Memory B cell (primary cell): ENCODE measurements at regions not wholly inside any gene's neighbourhood (a gene's known extent, or its start where the extent isn't known, plus 50 kb on each side); places are given as distances from the start of the nearest gene placed in this dataset.

Experiments used
- ATAC-seq: fragments of 150-1000 bp; cut with Tn5 transposase; 2 replicates; pipeline ENCODE4 v1.10.0; 2021; ENCODE audit warnings: low read depth, mild to moderate bottlenecking, moderate library complexity
- DNase-seq, 2 donors: peaks; one replicate each; pipeline ENCODE4 v3.0.0; 2022; ENCODE audit warnings: low spot score in 2 of 2
- H3K27ac Mint-ChIP-seq: one replicate; pipeline ENCODE4 v1.8.0; 2022; ENCODE audit warnings: mild to moderate bottlenecking, moderate library complexity, mixed read lengths
- H3K27me3 Mint-ChIP-seq: one replicate; pipeline ENCODE4 v1.8.0; 2022; ENCODE audit warnings: mixed read lengths
- H3K36me3 Mint-ChIP-seq: one replicate; pipeline ENCODE4 v1.8.0; 2022; ENCODE audit warnings: mild to moderate bottlenecking, mixed read lengths
- H3K4me1 Mint-ChIP-seq: one replicate; pipeline ENCODE4 v1.8.0; 2022; ENCODE audit warnings: mixed read lengths
- H3K4me3 Mint-ChIP-seq: one replicate; pipeline ENCODE4 v1.8.0; 2022; ENCODE audit warnings: mild to moderate bottlenecking, moderate library complexity, mixed read lengths
- H3K9me3 Mint-ChIP-seq: one replicate; pipeline ENCODE4 v1.8.0; 2022; ENCODE audit warnings: mixed read lengths

DNA sequence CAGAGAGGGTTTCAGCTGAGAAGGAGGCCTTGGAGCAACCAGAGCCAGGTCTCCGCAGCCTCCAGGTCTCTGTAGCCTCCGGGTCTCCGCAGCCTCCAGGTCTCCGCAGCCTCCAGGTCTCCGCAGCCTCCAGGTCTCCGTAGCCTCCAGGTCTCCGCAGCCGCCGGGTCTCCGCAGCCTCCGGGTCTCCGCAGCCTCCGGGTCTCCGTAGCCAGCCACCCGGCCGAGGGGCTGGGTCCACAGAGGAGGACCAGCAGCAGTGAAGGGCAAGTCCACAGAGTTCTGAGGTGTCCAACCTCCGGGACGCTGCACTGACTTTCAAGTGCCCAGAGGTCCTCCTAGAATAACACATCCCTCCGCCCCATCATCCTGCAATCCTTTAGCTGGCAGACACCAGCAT lies 221.0 kb downstream of the RBFOX3 start:
- Mint-ChIP-seq H3K9me3 (no peaks in the 10 kb centered on the region), H3K4me3 (no peak overlapping the region), H3K4me1 (peaks cover 4% of the 10 kb centered on the region), H3K27me3 (peaks cover 19% of the 10 kb centered on the region), H3K27ac (no peak overlapping the region), H3K36me3 (no peaks in the 10 kb centered on the region)
- DNase-seq (no peak), ATAC-seq (no peak)

DNA sequence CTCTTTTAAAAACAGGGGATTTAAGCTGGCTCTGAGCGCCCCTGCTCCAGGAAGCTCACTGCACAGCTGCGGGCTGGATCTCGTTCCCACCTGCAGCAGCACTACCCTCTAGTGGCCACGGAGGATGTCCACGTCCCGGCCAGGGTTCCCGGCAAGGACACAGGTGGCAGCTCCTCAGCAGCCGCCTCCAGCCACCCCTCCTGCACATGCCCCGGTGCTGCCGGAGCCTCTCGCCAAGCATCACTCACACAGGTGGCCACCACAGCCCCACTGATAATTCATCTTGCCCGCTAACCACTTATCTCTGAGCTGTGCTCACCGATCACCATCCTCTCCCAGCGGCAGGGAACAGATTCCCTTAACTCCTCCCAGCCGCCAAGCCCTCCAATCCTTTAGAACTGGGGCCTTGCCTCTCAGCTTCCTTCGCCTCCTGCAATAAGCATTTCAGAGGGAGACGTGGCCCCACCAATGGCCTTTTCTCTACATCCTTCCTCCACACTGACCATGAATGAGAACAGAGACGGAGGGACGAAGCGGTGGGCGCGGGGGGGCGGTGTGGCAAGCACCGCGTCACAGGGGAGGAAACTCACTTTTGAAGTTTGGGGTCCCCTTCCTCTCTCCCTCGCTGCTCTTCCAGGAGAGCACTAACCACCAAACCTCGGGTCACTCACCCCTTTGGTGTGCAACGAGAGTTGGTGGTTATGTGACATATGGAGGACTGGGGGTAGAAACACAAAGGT lies 222.1 kb downstream of the RBFOX3 start:
- peak; percentile 24 to 34 for DNase-seq
- no peak overlapping the region for H3K27ac Mint-ChIP-seq
- peaks cover 16% of the 10 kb centered on the region for H3K27me3 Mint-ChIP-seq
- H3K4me1 Mint-ChIP-seq: peaks cover 4% of the 10 kb centered on the region
- H3K4me3 Mint-ChIP-seq: no peak overlapping the region
- no peaks in the 10 kb centered on the region for H3K36me3 Mint-ChIP-seq
- ATAC-seq: peak; percentile 62
- no peaks in the 10 kb centered on the region for H3K9me3 Mint-ChIP-seq

DNA sequence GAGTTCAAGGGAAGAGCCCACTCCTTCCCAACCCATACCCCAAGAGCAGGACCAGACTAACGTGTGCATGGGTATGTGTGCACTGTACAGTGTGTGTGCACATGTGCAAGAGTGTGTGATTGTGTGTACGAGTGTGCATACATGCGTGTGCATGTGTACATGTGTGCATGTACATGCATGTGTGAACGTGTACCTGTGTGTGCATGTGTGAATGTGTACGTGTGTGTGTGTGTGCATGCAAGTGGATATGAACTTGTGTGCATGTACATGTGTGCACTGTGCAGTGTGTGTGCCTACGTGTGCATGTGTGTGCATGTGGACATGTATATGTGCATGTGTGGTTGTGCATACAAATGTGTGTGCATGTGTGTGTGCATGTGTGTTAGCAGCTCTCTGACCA lies 223.1 kb downstream of the RBFOX3 start:
- no peak for DNase-seq
- ATAC-seq: no peak
- Mint-ChIP-seq H3K27me3 (peaks cover 13% of the 10 kb centered on the region), H3K36me3 (no peaks in the 10 kb centered on the region), H3K9me3 (no peaks in the 10 kb centered on the region), H3K27ac (no peak overlapping the region), H3K4me1 (peaks cover 4% of the 10 kb centered on the region), H3K4me3 (no peak overlapping the region)

DNA sequence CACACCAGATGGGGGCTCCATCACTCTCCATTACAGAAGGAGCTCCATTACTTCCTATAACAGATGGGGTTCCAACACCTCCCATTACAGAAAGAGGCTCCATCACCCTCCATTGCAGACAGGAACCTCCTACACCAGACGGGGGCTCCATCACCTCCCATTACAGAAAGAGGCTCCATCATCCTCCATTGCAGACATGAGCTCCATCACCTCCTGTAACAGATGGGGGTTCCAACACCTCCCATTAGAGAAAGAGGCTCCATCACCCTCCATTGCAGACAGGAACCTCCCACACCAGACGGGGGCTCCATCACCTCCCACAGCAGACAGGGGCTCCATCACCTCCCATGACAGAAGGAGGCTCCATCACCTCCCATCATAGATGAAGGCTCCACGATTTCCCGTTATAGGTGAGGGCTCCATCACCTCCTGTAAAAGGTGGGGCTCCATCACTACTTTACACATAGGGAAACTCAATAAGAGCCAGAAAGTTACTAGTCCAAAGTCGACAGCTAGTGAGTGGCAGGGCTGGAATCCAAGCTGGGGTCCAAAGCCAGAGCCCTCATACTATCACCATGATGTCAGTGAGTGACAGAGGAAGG lies 224.8 kb downstream of the RBFOX3 start:
- ATAC-seq (no peak), DNase-seq (no peak)
- Mint-ChIP-seq H3K36me3 (no peaks in the 10 kb centered on the region), H3K9me3 (no peaks in the 10 kb centered on the region), H3K4me3 (no peak overlapping the region), H3K27ac (no peak overlapping the region), H3K27me3 (peaks cover 5% of the 10 kb centered on the region), H3K4me1 (peaks cover 4% of the 10 kb centered on the region)

- no peaks in the 10 kb centered on the region for H3K36me3 Mint-ChIP-seq
- ATAC-seq (no peak), DNase-seq (no peak)
- no peak overlapping the region for H3K27ac Mint-ChIP-seq
- no peaks in the 10 kb centered on the region for H3K9me3 Mint-ChIP-seq
- peaks cover 10% of the 10 kb centered on the region for H3K27me3 Mint-ChIP-seq
- H3K4me3 Mint-ChIP-seq: no peak overlapping the region
- no peaks in the 10 kb centered on the region for H3K4me1 Mint-ChIP-seq
These were observed 228.5 kb downstream of the RBFOX3 start for GRCh38 chr17:79382313-79382712.

DNA sequence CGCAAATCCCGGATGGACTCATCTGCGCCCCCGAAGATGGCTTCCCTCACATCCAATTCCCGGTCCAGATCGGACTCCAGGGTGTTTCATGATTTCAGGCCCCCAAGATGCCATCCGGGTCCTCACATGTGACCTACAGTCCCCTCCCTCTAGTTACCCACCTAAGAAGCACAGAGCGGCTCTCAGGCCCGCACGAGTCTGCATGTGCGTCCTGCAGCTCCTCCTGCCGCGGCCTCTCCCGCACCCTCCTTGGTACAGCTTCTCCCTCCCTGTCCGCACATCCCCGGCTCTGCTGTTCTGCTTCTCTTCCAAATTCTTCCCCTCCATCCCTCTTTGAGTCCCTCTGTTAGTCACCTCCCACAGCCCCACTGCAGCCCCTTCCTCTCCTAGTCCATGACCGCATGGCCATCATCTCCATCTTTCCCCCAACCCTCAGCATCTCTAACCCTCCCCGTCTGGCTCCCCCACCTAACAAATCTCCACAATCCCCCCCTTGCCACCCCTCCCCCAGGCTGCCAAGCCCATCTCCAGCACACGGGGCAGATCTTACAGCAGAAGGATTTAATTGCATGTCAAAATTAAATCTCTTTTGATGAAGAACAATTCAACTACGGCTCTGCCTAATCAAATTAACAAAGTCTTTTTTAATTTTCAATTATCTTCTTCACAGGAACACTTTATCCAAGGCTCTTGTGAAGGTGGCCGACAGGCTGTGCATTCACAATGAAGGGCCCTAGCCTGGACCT lies 231.0 kb downstream of the RBFOX3 start:
- H3K36me3 Mint-ChIP-seq: no peaks in the 10 kb centered on the region
- H3K4me3 Mint-ChIP-seq: no peak overlapping the region
- H3K27ac Mint-ChIP-seq: no peak overlapping the region
- ATAC-seq (no peak), DNase-seq (no peak)
- H3K9me3 Mint-ChIP-seq: no peaks in the 10 kb centered on the region
- peaks cover 19% of the 10 kb centered on the region for H3K27me3 Mint-ChIP-seq
- peaks cover 3% of the 10 kb centered on the region for H3K4me1 Mint-ChIP-seq

DNA sequence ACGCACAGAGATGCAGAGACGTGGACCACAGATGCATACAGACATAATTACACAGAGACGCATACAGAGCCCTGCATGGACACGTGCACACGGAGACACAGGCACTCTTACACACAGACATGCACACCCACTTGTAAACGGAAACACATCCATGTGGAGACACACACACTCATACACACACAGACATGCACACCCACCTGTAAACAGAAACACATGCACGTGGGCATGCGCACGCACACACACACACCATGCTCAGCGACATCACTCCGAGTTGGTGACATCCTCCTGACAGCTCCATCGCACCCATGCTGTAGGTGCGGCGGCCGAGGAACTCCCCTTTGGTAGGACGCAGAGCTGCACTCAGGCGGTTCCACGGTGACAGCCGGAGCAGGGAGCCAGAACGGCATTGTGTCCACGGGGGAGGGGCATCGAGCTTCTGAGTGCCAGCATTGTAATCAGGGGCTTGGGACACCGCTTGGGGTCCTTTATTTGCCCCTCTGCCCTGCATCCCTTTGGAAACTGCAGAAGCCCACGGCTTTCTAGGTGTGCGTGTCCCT lies 233.5 kb downstream of the RBFOX3 start:
- H3K4me1 Mint-ChIP-seq: peaks cover 5% of the 10 kb centered on the region
- H3K27ac Mint-ChIP-seq: no peak overlapping the region

DNA sequence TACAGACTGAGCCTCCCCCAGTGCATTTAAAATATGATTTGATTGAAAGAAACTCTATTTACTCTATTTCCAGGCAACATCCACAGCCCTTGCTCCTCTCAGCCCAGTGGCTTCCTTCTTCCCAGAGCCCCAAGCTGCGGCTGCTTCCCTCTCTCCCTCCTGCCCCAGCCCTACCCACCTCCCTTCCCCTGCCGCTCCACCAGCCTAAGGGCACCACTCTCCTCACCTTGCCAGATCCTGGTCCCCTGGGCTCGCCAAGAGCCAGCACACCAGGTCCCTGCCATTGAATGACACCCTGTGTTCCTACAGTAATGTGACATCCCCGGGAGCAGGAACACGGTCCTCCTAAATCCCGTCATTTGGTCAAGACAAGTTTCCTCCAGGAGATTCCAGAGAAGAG lies 236.0 kb downstream of the RBFOX3 start:
- H3K4me3 Mint-ChIP-seq: no peak overlapping the region
- no peaks in the 10 kb centered on the region for H3K9me3 Mint-ChIP-seq
- H3K4me1 Mint-ChIP-seq: peaks cover 13% of the 10 kb centered on the region
- no peak for ATAC-seq
- no peaks in the 10 kb centered on the region for H3K36me3 Mint-ChIP-seq
- H3K27me3 Mint-ChIP-seq: peaks cover 25% of the 10 kb centered on the region
- DNase-seq: no peak
- no peak overlapping the region for H3K27ac Mint-ChIP-seq

More for the DNA sequence above, 233.5 kb downstream of the RBFOX3 start:
- no peak for DNase-seq
- H3K4me3 Mint-ChIP-seq: no peak overlapping the region
- peaks cover 24% of the 10 kb centered on the region for H3K27me3 Mint-ChIP-seq
- no peaks in the 10 kb centered on the region for H3K9me3 Mint-ChIP-seq
- no peak for ATAC-seq
- no peaks in the 10 kb centered on the region for H3K36me3 Mint-ChIP-seq

- H3K27ac Mint-ChIP-seq: no peak overlapping the region
- no peak for ATAC-seq
- H3K9me3 Mint-ChIP-seq: no peaks in the 10 kb centered on the region
- H3K4me3 Mint-ChIP-seq: no peak overlapping the region
- H3K4me1 Mint-ChIP-seq: peaks cover 13% of the 10 kb centered on the region
- H3K27me3 Mint-ChIP-seq: peaks cover 26% of the 10 kb centered on the region
- no peaks in the 10 kb centered on the region for H3K36me3 Mint-ChIP-seq
- no peak for DNase-seq
These were observed 236.7 kb downstream of the RBFOX3 start for GRCh38 chr17:79374087-79374689.

DNA sequence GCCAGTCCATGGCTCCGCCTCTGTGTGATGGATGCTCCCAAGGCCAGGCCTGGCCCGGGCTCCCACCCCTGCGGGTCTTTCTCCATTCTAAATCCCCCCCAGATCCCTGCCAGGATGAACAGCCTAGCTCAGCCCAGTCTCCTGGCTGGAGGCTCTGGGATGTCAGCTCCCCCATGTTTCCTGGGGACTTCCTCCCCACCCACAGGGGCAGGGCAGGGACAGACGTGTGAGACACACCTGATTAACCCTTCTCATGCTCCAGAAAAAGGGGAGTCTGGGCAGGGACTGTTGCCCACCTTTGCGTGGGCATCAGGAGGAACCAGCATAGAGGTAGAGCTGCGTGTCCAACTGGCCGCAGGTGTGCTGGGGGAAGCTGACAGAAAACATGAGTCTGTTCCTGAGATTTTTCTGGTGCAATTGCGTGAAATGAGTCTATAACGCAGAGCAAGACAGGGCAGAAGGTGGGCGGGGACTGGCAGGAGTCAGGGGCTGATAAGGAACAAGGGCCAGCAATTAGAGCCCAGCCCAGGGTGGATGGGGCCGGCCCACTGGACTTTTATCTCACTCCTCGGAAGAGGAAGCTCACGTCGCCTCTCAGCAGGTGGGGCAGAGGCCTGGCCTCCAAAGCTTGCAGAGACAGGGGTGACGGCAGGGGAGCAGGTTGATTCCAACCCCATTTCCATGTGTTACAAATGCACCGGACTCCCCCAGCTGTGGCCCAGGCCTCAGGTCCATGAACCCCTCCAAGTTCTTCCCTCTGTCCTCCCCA lies 238.2 kb downstream of the RBFOX3 start:
- no peaks in the 10 kb centered on the region for H3K9me3 Mint-ChIP-seq
- H3K27me3 Mint-ChIP-seq: peaks cover 24% of the 10 kb centered on the region
- no peak overlapping the region for H3K4me3 Mint-ChIP-seq
- DNase-seq: no peak
- H3K36me3 Mint-ChIP-seq: no peaks in the 10 kb centered on the region
- ATAC-seq: no peak
- peaks cover 13% of the 10 kb centered on the region for H3K4me1 Mint-ChIP-seq
- H3K27ac Mint-ChIP-seq: no peak overlapping the region

DNA sequence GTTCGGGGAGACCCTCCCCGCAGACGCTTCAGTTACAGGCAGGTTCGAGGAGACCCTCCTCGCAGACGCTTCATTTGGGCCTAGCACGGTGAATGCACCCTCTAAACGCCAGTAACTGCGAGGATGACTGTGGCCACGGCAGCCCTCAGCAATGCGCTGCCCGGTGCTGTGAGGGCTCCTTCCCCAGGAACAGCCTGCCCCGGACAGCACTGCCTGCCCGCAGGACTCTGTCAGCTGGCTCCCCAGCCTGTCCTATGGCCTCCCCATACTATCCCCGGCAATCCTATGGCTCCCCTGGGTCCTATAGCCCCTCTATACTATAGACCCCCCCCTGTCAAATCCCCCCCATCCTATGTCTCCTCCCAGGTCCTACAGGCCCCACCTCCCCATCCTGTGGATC lies 238.9 kb downstream of the RBFOX3 start:
- peaks cover 11% of the 10 kb centered on the region for H3K4me1 Mint-ChIP-seq
- no peaks in the 10 kb centered on the region for H3K9me3 Mint-ChIP-seq
- no peak overlapping the region for H3K27ac Mint-ChIP-seq
- H3K27me3 Mint-ChIP-seq: peaks cover 23% of the 10 kb centered on the region
- ATAC-seq (no peak), DNase-seq (no peak)
- no peak overlapping the region for H3K4me3 Mint-ChIP-seq
- H3K36me3 Mint-ChIP-seq: no peaks in the 10 kb centered on the region

DNA sequence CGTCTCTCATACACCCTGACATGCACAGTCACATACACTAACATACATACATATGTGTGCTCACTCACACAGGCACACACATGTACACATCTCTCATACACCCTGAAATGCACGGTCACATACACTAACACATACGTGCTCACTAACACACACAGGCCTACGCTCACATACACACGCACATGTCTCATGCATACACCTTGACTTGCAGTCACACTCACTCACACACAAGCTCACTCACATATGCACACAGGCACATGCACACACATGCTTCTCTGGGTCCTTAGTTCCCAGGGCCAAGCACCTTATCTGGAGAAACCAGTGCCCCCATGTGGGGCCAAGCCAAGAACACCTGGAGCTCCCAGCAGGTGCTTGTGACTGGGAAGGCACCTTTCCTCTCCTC lies 240.3 kb downstream of the RBFOX3 start:
- Mint-ChIP-seq H3K27ac (no peak overlapping the region), H3K27me3 (peaks cover 24% of the 10 kb centered on the region), H3K9me3 (no peaks in the 10 kb centered on the region), H3K4me1 (peaks cover 10% of the 10 kb centered on the region), H3K4me3 (no peak overlapping the region), H3K36me3 (no peaks in the 10 kb centered on the region)
- no peak for DNase-seq
- ATAC-seq: no peak

- Mint-ChIP-seq H3K27me3 (peaks cover 24% of the 10 kb centered on the region), H3K27ac (no peak overlapping the region), H3K36me3 (no peaks in the 10 kb centered on the region), H3K9me3 (no peaks in the 10 kb centered on the region), H3K4me1 (peaks cover 10% of the 10 kb centered on the region), H3K4me3 (no peak overlapping the region)
- ATAC-seq: no peak
- no peak for DNase-seq
These were observed 240.7 kb downstream of the RBFOX3 start for GRCh38 chr17:79370126-79370525.
